ENCODE measurements at regions not wholly inside any gene's neighbourhood (a gene's known extent, or its start where the extent isn't known, plus 50 kb on each side); places are given as distances from the start of the nearest gene placed in this dataset.
"Not testable (repeated sequence)": the region's sequence is repeated elsewhere in the genome, so short reads cannot be mapped to it uniquely, and the experiment has no call there.

GRCh38 chr18:71036783-71037182 lies 747.9 kb downstream of the SOCS6 start:
- TF ChIP-seq CTCF (IDR thresholded peaks at IDR 0.05) (no peak), POLR2A (IDR thresholded peaks at IDR 0.05) (no peak)
- H3K9me3 ChIP-seq, result no peaks in the 10 kb centered on the region
- no peak overlapping the region for H3K27ac ChIP-seq
- intact Hi-C loops (cut with DNase I; ENCODE audit: low total_unique reads), result no loop called here
- no peaks in the 10 kb centered on the region for H3K36me3 ChIP-seq
- DNase-seq, result no peak
- H3K4me3 ChIP-seq, result no peak overlapping the region
- H3K4me1 ChIP-seq, result no peaks in the 10 kb centered on the region
- no peaks in the 10 kb centered on the region for H3K27me3 ChIP-seq

GRCh38 chr18:71031296-71032191 lies 742.7 kb downstream of the SOCS6 start:
- H3K27me3 ChIP-seq; H3K36me3 ChIP-seq; H3K4me3 ChIP-seq; intact Hi-C loops (cut with DNase I; ENCODE audit: low total_unique reads); H3K9me3 ChIP-seq; DNase-seq; H3K4me1 ChIP-seq; H3K27ac ChIP-seq: not testable (repeated sequence)

GRCh38 chr18:71030085-71030484 lies 741.2 kb downstream of the SOCS6 start:
- H3K4me1 ChIP-seq; H3K27me3 ChIP-seq; H3K36me3 ChIP-seq; DNase-seq; H3K9me3 ChIP-seq; intact Hi-C loops (cut with DNase I; ENCODE audit: low total_unique reads); H3K4me3 ChIP-seq; H3K27ac ChIP-seq: not testable (repeated sequence)

GRCh38 chr18:71028285-71028762 lies 739.5 kb downstream of the SOCS6 start:
- no peak for TF ChIP-seq POLR2A (IDR thresholded peaks at IDR 0.05)
- TF ChIP-seq CTCF (IDR thresholded peaks at IDR 0.05), result no peak

GRCh38 chr18:71027531-71027930 lies 738.7 kb downstream of the SOCS6 start:
- H3K9me3 ChIP-seq, result no peaks in the 10 kb centered on the region
- H3K4me3 ChIP-seq, result no peak overlapping the region
- intact Hi-C loops (cut with DNase I; ENCODE audit: low total_unique reads), result no loop called here
- TF ChIP-seq POLR2A (IDR thresholded peaks at IDR 0.05), result no peak
- no peaks in the 10 kb centered on the region for H3K36me3 ChIP-seq
- H3K4me1 ChIP-seq, result no peaks in the 10 kb centered on the region
- H3K27ac ChIP-seq, result no peak overlapping the region
- H3K27me3 ChIP-seq, result no peaks in the 10 kb centered on the region
- DNase-seq, result no peak

More at GRCh38 chr18:71028285-71028762, 739.5 kb downstream of the SOCS6 start:
- H3K4me3 ChIP-seq, result no peak overlapping the region
- H3K9me3 ChIP-seq, result no peaks in the 10 kb centered on the region
- H3K27me3 ChIP-seq, result no peaks in the 10 kb centered on the region
- no peaks in the 10 kb centered on the region for H3K4me1 ChIP-seq
- intact Hi-C loops (cut with DNase I; ENCODE audit: low total_unique reads), result no loop called here
- no peak for DNase-seq
- no peaks in the 10 kb centered on the region for H3K36me3 ChIP-seq
- no peak overlapping the region for H3K27ac ChIP-seq

GRCh38 chr18:71025505-71026225 lies 736.8 kb downstream of the SOCS6 start:
- DNase-seq, result no peak
- Histone ChIP-seq H3K27me3 (no peaks in the 10 kb centered on the region), H3K36me3 (no peaks in the 10 kb centered on the region), H3K27ac (no peak overlapping the region), H3K4me3 (no peak overlapping the region), H3K4me1 (no peaks in the 10 kb centered on the region), H3K9me3 (no peaks in the 10 kb centered on the region)
- TF ChIP-seq CTCF (IDR thresholded peaks at IDR 0.05) (no peak), POLR2A (IDR thresholded peaks at IDR 0.05) (no peak)
- intact Hi-C loops (cut with DNase I; ENCODE audit: low total_unique reads), result no loop called here

Data from uterus (tissue), 3 donors.